SK-N-SH treated with all-trans-retinoic acid at 6 μM for 48 hours (cell line): ENCODE measurements at regions not wholly inside any gene's neighbourhood (a gene's known extent, or its start where the extent isn't known, plus 50 kb on each side); places are given as distances from the start of the nearest gene placed in this dataset.

Experiments
- ESRRG ChIP-seq: fragments of 250-450 bp; sonication (Bioruptor Pico); IDR thresholded peaks from 2 replicates; pipeline ENCODE4 v1.6.1; 2021; ENCODE audit warnings: mild to moderate bottlenecking
- ISL1 ChIP-seq: fragments of 250-450 bp; sonication (Bioruptor Pico); IDR thresholded peaks from 2 replicates; pipeline ENCODE4 v2.1.2; 2022; ENCODE audit warnings: mild to moderate bottlenecking, moderate library complexity
- RARB ChIP-seq: fragments of 250-450 bp; sonication (Bioruptor Pico); IDR thresholded peaks from 2 replicates; pipeline ENCODE4 v1.8.0; 2021; ENCODE audit warnings: mild to moderate bottlenecking, moderate library complexity
- TOX ChIP-seq: fragments of 250-450 bp; sonication (Bioruptor Pico); IDR thresholded peaks from 2 replicates; pipeline ENCODE4 v1.8.0; 2021; ENCODE audit warnings: mild to moderate bottlenecking, moderate library complexity, borderline replicate concordance
- ZFP30 ChIP-seq: fragments of 450-650 bp; formaldehyde crosslinking; IDR thresholded peaks from 2 replicates; pipeline ENCODE4 v1.5.0; 2022; ENCODE audit warnings: mild to moderate bottlenecking, moderate library complexity
- TF ChIP-seq, protein P1 (sequence below): fragments of 250-450 bp; sonication (Bioruptor Pico); IDR thresholded peaks from 2 replicates; pipeline ENCODE4 v1.8.0; 2020; ENCODE audit warnings: mild to moderate bottlenecking, moderate library complexity, borderline replicate concordance
- TF ChIP-seq, protein P2 (sequence below): fragments of 250-450 bp; sonication (Bioruptor Pico); IDR thresholded peaks from 2 replicates; pipeline ENCODE4 v1.5.1; 2021; ENCODE audit warnings: mild to moderate bottlenecking, moderate library complexity

- no peak for TF ChIP-seq RARB
- TF ChIP-seq ISL1 (CRISPR knock-in tag), result no peak
- TF ChIP-seq, protein P1, sequence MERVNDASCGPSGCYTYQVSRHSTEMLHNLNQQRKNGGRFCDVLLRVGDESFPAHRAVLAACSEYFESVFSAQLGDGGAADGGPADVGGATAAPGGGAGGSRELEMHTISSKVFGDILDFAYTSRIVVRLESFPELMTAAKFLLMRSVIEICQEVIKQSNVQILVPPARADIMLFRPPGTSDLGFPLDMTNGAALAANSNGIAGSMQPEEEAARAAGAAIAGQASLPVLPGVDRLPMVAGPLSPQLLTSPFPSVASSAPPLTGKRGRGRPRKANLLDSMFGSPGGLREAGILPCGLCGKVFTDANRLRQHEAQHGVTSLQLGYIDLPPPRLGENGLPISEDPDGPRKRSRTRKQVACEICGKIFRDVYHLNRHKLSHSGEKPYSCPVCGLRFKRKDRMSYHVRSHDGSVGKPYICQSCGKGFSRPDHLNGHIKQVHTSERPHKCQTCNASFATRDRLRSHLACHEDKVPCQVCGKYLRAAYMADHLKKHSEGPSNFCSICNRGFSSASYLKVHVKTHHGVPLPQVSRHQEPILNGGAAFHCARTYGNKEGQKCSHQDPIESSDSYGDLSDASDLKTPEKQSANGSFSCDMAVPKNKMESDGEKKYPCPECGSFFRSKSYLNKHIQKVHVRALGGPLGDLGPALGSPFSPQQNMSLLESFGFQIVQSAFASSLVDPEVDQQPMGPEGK, result no peak
- TF ChIP-seq TOX (CRISPR knock-in tag), result no peak
- TF ChIP-seq, protein P2, sequence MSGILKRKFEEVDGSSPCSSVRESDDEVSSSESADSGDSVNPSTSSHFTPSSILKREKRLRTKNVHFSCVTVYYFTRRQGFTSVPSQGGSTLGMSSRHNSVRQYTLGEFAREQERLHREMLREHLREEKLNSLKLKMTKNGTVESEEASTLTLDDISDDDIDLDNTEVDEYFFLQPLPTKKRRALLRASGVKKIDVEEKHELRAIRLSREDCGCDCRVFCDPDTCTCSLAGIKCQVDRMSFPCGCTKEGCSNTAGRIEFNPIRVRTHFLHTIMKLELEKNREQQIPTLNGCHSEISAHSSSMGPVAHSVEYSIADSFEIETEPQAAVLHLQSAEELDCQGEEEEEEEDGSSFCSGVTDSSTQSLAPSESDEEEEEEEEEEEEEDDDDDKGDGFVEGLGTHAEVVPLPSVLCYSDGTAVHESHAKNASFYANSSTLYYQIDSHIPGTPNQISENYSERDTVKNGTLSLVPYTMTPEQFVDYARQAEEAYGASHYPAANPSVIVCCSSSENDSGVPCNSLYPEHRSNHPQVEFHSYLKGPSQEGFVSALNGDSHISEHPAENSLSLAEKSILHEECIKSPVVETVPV (CRISPR knock-in tag), result no peak
- no peak for TF ChIP-seq ZFP30 (CRISPR knock-in tag)
- no peak for TF ChIP-seq ESRRG
Measured at GRCh38 chr5:74132485-74132884, 506.5 kb downstream of the ARHGEF28 start.
